GM12878 (cell line): ENCODE measurements at regions not wholly inside any gene's neighbourhood (a gene's known extent, or its start where the extent isn't known, plus 50 kb on each side); places are given as distances from the start of the nearest gene placed in this dataset.

Source experiments
- E2F8 ChIP-seq: fragments of 450-650 bp; IDR thresholded peaks from 2 replicates; pipeline ENCODE4 v1.6.1; 2018; ENCODE audit warnings: mild to moderate bottlenecking, low read depth, moderate library complexity; ENCODE audit not compliant: partially characterized antibody
- ESRRA ChIP-seq: IDR thresholded peaks from 2 replicates; pipeline ENCODE4 v1.6.1; 2012; ENCODE audit warnings: mild to moderate bottlenecking, low read length, improper control_type of control experiment
- EZH2 ChIP-seq: IDR thresholded peaks from 2 replicates; pipeline ENCODE4 v1.6.1; 2012; ENCODE audit warnings: low read depth, mild to moderate bottlenecking, control low read depth, inconsistent platforms, low read length, borderline replicate concordance; ENCODE audit not compliant: control insufficient read depth
- KDM1A ChIP-seq: fragments of 200-600 bp; sonication (generic); IDR thresholded peaks from 2 replicates; pipeline ENCODE4 v1.6.1; 2016; ENCODE audit warnings: borderline replicate concordance
- MXI1 ChIP-seq: fragments of 150-350 bp; IDR thresholded peaks from 2 replicates; pipeline ENCODE4 v1.6.1; 2011; ENCODE audit warnings: low read depth, mild to moderate bottlenecking, inconsistent platforms, low read length, improper control_type of control experiment
- NFIC ChIP-seq: IDR thresholded peaks from 2 replicates; pipeline ENCODE4 v1.6.1; 2012; ENCODE audit warnings: low read depth, mild to moderate bottlenecking, inconsistent platforms, low read length, moderate library complexity
- POLR2A ChIP-seq: IDR thresholded peaks from 2 replicates; pipeline ENCODE4 v1.6.1; 2011; ENCODE audit warnings: low read depth, mild to moderate bottlenecking, low read length
- POLR2AphosphoS5 ChIP-seq: IDR thresholded peaks from 2 replicates; pipeline ENCODE4 v1.6.1; 2011; ENCODE audit warnings: mild to moderate bottlenecking, low read length, inconsistent platforms
- SKIL ChIP-seq: fragments of 450-650 bp; IDR thresholded peaks from 2 replicates; pipeline ENCODE4 v1.6.1; 2017; ENCODE audit warnings: mild to moderate bottlenecking, low read depth, inconsistent platforms; ENCODE audit not compliant: poor library complexity, severe bottlenecking
- SP1 ChIP-seq: IDR thresholded peaks from one replicate; pipeline ENCODE4 v1.6.1; 2011; ENCODE audit warnings: low read depth, low read length
- YBX1 ChIP-seq: fragments of 450-650 bp; IDR thresholded peaks from 2 replicates; pipeline ENCODE4 v1.6.1; 2016; ENCODE audit warnings: antibody characterized with exemption
- TF ChIP-seq, protein P1 (sequence below), 3 experiments: IDR thresholded peaks in 2 of 3; conservative IDR thresholded peaks in 1 of 3; 2 replicates each; pipeline ENCODE4 v1.5.1; 2011; ENCODE audit warnings: low read depth in 3 of 3, low read length in 3 of 3, mild to moderate bottlenecking in 3 of 3, control low read depth in 2 of 3, moderate library complexity in 2 of 3, inconsistent platforms in 1 of 3, mixed read lengths in 1 of 3; ENCODE audit not compliant: control insufficient read depth in 2 of 3, insufficient read depth in 1 of 3; ENCODE audit errors: extremely low read depth in 1 of 3
- TF ChIP-seq, protein P2 (sequence below): fragments of 450-650 bp; formaldehyde crosslinking; IDR thresholded peaks from 2 replicates; pipeline ENCODE4 v1.4.0; 2020; ENCODE audit warnings: mild to moderate bottlenecking, moderate library complexity

GRCh38 chr6:113599444-113599843, 257.7 kb upstream of the MARCKS start:
- TF ChIP-seq, protein P1, sequence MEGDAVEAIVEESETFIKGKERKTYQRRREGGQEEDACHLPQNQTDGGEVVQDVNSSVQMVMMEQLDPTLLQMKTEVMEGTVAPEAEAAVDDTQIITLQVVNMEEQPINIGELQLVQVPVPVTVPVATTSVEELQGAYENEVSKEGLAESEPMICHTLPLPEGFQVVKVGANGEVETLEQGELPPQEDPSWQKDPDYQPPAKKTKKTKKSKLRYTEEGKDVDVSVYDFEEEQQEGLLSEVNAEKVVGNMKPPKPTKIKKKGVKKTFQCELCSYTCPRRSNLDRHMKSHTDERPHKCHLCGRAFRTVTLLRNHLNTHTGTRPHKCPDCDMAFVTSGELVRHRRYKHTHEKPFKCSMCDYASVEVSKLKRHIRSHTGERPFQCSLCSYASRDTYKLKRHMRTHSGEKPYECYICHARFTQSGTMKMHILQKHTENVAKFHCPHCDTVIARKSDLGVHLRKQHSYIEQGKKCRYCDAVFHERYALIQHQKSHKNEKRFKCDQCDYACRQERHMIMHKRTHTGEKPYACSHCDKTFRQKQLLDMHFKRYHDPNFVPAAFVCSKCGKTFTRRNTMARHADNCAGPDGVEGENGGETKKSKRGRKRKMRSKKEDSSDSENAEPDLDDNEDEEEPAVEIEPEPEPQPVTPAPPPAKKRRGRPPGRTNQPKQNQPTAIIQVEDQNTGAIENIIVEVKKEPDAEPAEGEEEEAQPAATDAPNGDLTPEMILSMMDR (IDR thresholded peaks at IDR 0.05 in 2 of 3, conservative IDR thresholded peaks at IDR 0.05 in 1 of 3; ENCODE audit: control insufficient read depth in 2 of 3, extremely low read depth in 1 of 3, insufficient read depth in 1 of 3, low read depth in 3 of 3, low read length in 3 of 3) = no peak
- no peak for TF ChIP-seq E2F8
- TF ChIP-seq, protein P2, sequence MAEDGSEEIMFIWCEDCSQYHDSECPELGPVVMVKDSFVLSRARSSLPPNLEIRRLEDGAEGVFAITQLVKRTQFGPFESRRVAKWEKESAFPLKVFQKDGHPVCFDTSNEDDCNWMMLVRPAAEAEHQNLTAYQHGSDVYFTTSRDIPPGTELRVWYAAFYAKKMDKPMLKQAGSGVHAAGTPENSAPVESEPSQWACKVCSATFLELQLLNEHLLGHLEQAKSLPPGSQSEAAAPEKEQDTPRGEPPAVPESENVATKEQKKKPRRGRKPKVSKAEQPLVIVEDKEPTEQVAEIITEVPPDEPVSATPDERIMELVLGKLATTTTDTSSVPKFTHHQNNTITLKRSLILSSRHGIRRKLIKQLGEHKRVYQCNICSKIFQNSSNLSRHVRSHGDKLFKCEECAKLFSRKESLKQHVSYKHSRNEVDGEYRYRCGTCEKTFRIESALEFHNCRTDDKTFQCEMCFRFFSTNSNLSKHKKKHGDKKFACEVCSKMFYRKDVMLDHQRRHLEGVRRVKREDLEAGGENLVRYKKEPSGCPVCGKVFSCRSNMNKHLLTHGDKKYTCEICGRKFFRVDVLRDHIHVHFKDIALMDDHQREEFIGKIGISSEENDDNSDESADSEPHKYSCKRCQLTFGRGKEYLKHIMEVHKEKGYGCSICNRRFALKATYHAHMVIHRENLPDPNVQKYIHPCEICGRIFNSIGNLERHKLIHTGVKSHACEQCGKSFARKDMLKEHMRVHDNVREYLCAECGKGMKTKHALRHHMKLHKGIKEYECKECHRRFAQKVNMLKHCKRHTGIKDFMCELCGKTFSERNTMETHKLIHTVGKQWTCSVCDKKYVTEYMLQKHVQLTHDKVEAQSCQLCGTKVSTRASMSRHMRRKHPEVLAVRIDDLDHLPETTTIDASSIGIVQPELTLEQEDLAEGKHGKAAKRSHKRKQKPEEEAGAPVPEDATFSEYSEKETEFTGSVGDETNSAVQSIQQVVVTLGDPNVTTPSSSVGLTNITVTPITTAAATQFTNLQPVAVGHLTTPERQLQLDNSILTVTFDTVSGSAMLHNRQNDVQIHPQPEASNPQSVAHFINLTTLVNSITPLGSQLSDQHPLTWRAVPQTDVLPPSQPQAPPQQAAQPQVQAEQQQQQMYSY (CRISPR knock-in tag) = no peak
- no peak for TF ChIP-seq SP1
- no peak for TF ChIP-seq POLR2AphosphoS5
- no peak for TF ChIP-seq ESRRA
- TF ChIP-seq MXI1 = no peak
- TF ChIP-seq KDM1A = no peak
- TF ChIP-seq NFIC = no peak
- TF ChIP-seq SKIL = no peak
- no peak for TF ChIP-seq POLR2A
- no peak for TF ChIP-seq YBX1
- TF ChIP-seq EZH2 = no peak
